ENCODE measurements at regions not wholly inside any gene's neighbourhood (a gene's known extent, or its start where the extent isn't known, plus 50 kb on each side); places are given as distances from the start of the nearest gene placed in this dataset.

GRCh38 chr2:176639016-176639343, 369.7 kb downstream of the MTX2 start:
- no peak for DNase-seq (ENCODE audit: low read depth in 4 of 4, low spot score in 3 of 4)

GRCh38 chr2:176639671-176640070, 370.4 kb downstream of the MTX2 start:
- no peak for DNase-seq (ENCODE audit: low read depth in 4 of 4, low spot score in 3 of 4)

- DNase-seq (ENCODE audit: low read depth in 4 of 4, low spot score in 3 of 4) = no peak
Observed at GRCh38 chr2:176641436-176641835, 372.2 kb downstream of the MTX2 start.

GRCh38 chr2:176642074-176642473, 372.8 kb downstream of the MTX2 start:
- no peak for DNase-seq (ENCODE audit: low read depth in 4 of 4, low spot score in 3 of 4)

GRCh38 chr2:176643646-176644045, 374.4 kb downstream of the MTX2 start:
- DNase-seq (ENCODE audit: low read depth in 4 of 4, low spot score in 3 of 4) = no peak

- DNase-seq (ENCODE audit: low read depth in 4 of 4, low spot score in 3 of 4) = no peak
Observed at GRCh38 chr2:176645494-176645893, 376.3 kb downstream of the MTX2 start.

GRCh38 chr2:176646033-176646615, 376.9 kb downstream of the MTX2 start:
- no peak for DNase-seq (ENCODE audit: low read depth in 4 of 4, low spot score in 3 of 4)

- DNase-seq (ENCODE audit: low read depth in 4 of 4, low spot score in 3 of 4) = no peak
Observed at GRCh38 chr2:176647325-176648165, 378.3 kb downstream of the MTX2 start.

GRCh38 chr2:176648700-176649297, 379.6 kb downstream of the MTX2 start:
- no peak for DNase-seq (ENCODE audit: low read depth in 4 of 4, low spot score in 3 of 4)

GRCh38 chr2:176650104-176650837, 381.0 kb downstream of the MTX2 start:
- DNase-seq (ENCODE audit: low read depth in 4 of 4, low spot score in 3 of 4) = no peak

GRCh38 chr2:176650838-176651555, 381.8 kb downstream of the MTX2 start:
- DNase-seq (ENCODE audit: low read depth in 4 of 4, low spot score in 3 of 4) = no peak

GRCh38 chr2:176652300-176653182, 383.3 kb downstream of the MTX2 start:
- no peak for DNase-seq (ENCODE audit: low read depth in 4 of 4, low spot score in 3 of 4)

- no peak for DNase-seq (ENCODE audit: low read depth in 4 of 4, low spot score in 3 of 4)
Observed at GRCh38 chr2:176653479-176654443, 384.5 kb downstream of the MTX2 start.

GRCh38 chr2:176656038-176656775, 387.0 kb downstream of the MTX2 start:
- no peak for DNase-seq (ENCODE audit: low read depth in 4 of 4, low spot score in 3 of 4)

- DNase-seq (ENCODE audit: low read depth in 4 of 4, low spot score in 3 of 4) = no peak
Observed at GRCh38 chr2:176656776-176657140, 387.5 kb downstream of the MTX2 start.

- no peak for DNase-seq (ENCODE audit: low read depth in 4 of 4, low spot score in 3 of 4)
Observed at GRCh38 chr2:176657393-176657792, 388.2 kb downstream of the MTX2 start.

GRCh38 chr2:176658708-176659107, 389.5 kb downstream of the MTX2 start:
- DNase-seq (ENCODE audit: low read depth in 4 of 4, low spot score in 3 of 4) = no peak

GRCh38 chr2:176662753-176663152, 393.5 kb downstream of the MTX2 start:
- DNase-seq (ENCODE audit: low read depth in 4 of 4, low spot score in 3 of 4) = no peak
